SK-N-SH (cell line): ENCODE measurements at regions not wholly inside any gene's neighbourhood (a gene's known extent, or its start where the extent isn't known, plus 50 kb on each side); places are given as distances from the start of the nearest gene placed in this dataset.

Experiments used
- CTCF ChIA-PET: fragments of 300-600, 350-600 bp; formaldehyde crosslinking; extraction: SDS; loops from one replicate; lab custom pipeline; 2021; lab: Yijun Ruan, JAX
- POLR2A ChIA-PET: fragments of 350-600 bp; sonication (Branson Sonifier 250); formaldehyde crosslinking; extraction: SDS; loops from one replicate; lab custom pipeline; 2020; ENCODE audit warnings: antibody characterized with exemption, inconsistent platforms; lab: Yijun Ruan, JAX
- DNase-seq: peaks from one replicate; pipeline ENCODE4 v3.0.0; 2012
- H2AFZ ChIP-seq: fragments of 200-600 bp; sonication (generic); 2 replicates; pipeline ENCODE4 v1.8.1; 2016; ENCODE audit warnings: antibody characterized with exemption, mild to moderate bottlenecking, low read depth
- H3F3A ChIP-seq: fragments of 200-600 bp; sonication (generic); replicated peaks from 2 replicates; pipeline ENCODE3; 2016; ENCODE audit warnings: antibody characterized with exemption, mild to moderate bottlenecking; ENCODE audit not compliant: insufficient read depth
- H3K27ac ChIP-seq, 2 experiments: fragments of 200-500 bp in 1 of 2; fragments of 200-600 bp in 1 of 2; sonication (Bioruptor generic) in 1 of 2; sonication (generic), shearing (Covaris generic) in 1 of 2; 2 replicates each; pipeline versions ENCODE4 v1.5.1 to v1.6.1; 2014 to 2016; ENCODE audit warnings: low read depth in 2 of 2, inconsistent platforms in 1 of 2, low read length in 1 of 2, mild to moderate bottlenecking in 1 of 2, mixed read lengths in 1 of 2
- H3K27me3 ChIP-seq: fragments of 200-600 bp; sonication (generic), shearing (Covaris generic); 2 replicates; pipeline ENCODE4 v1.6.1; 2016; ENCODE audit warnings: mixed run types; ENCODE audit not compliant: insufficient read depth
- H3K36me3 ChIP-seq, 2 experiments: fragments of 200-500 bp in 1 of 2; fragments of 200-600 bp in 1 of 2; sonication (Bioruptor generic) in 1 of 2; sonication (generic) in 1 of 2; replicated peaks in 1 of 2; 2 replicates each; pipeline versions ENCODE3 to v1.5.1; 2014 to 2016; ENCODE audit warnings: low read length in 1 of 2, mild to moderate bottlenecking in 1 of 2; ENCODE audit not compliant: insufficient read depth in 2 of 2, control insufficient read depth in 1 of 2
- H3K4me1 ChIP-seq, 2 experiments: fragments of 200-500 bp in 1 of 2; fragments of 200-600 bp in 1 of 2; sonication (Bioruptor generic) in 1 of 2; sonication (generic), shearing (Covaris generic) in 1 of 2; 2 replicates each; pipeline versions ENCODE4 v1.5.1 to v1.6.1; 2014 to 2016; ENCODE audit warnings: low read depth in 1 of 2, low read length in 1 of 2, mixed run types in 1 of 2; ENCODE audit not compliant: insufficient read depth in 2 of 2, control insufficient read depth in 1 of 2
- H3K4me2 ChIP-seq: fragments of 200-600 bp; sonication (generic), shearing (Covaris generic); 2 replicates; pipeline ENCODE4 v1.6.1; 2017; ENCODE audit warnings: mixed run types
- H3K4me3 ChIP-seq, 2 experiments: fragments of 200-500 bp in 1 of 2; fragments of 200-600 bp in 1 of 2; sonication (Bioruptor generic) in 1 of 2; sonication (generic), shearing (Covaris generic) in 1 of 2; 2 replicates each; pipeline versions ENCODE4 v1.5.1 to v1.8.1; 2014 to 2016; ENCODE audit warnings: low read depth in 2 of 2, inconsistent platforms in 1 of 2, low read length in 1 of 2, mild to moderate bottlenecking in 1 of 2, mixed read lengths in 1 of 2, moderate library complexity in 1 of 2
- H3K79me2 ChIP-seq: fragments of 200-600 bp; sonication (generic); 2 replicates; pipeline ENCODE4 v1.8.1; 2017; ENCODE audit warnings: mild to moderate bottlenecking; ENCODE audit not compliant: insufficient read depth
- H3K9ac ChIP-seq: fragments of 200-600 bp; sonication (generic); 2 replicates; pipeline ENCODE4 v1.6.1; 2017; ENCODE audit warnings: mixed run types
- H3K9me2 ChIP-seq: fragments of 200-600 bp; sonication (generic); 2 replicates; pipeline ENCODE4 v1.6.1; 2017; ENCODE audit warnings: mixed run types
- H3K9me3 ChIP-seq: fragments of 200-600 bp; sonication (generic); 2 replicates; pipeline ENCODE4 v1.6.1; 2017; ENCODE audit warnings: mixed run types, mild to moderate bottlenecking, moderate library complexity
- H4K20me1 ChIP-seq: fragments of 200-600 bp; sonication (generic); 2 replicates; pipeline ENCODE4 v1.6.1; 2017; ENCODE audit warnings: mild to moderate bottlenecking, mixed run types; ENCODE audit not compliant: insufficient read depth
- FOXJ3 ChIP-seq: sonication (generic); formaldehyde crosslinking; IDR thresholded peaks from 2 replicates; pipeline ENCODE4 v1.5.1; 2020; ENCODE audit warnings: mild to moderate bottlenecking, missing genetic modification reagents
- GABPA ChIP-seq: IDR thresholded peaks from 2 replicates; pipeline ENCODE4 v1.4.0; 2012; ENCODE audit warnings: low read depth, mild to moderate bottlenecking
- JUND ChIP-seq: IDR thresholded peaks from 2 replicates; pipeline ENCODE4 v1.4.0; 2012
- MEF2A ChIP-seq: IDR thresholded peaks from 2 replicates; pipeline ENCODE4 v1.4.0; 2012; ENCODE audit warnings: low read depth, borderline replicate concordance
- MXI1 ChIP-seq: IDR thresholded peaks from 2 replicates; pipeline ENCODE4 v1.6.1; 2012; ENCODE audit warnings: mild to moderate bottlenecking, low read depth, low read length, improper control_type of control experiment
- RXRA ChIP-seq: IDR thresholded peaks from 2 replicates; pipeline ENCODE4 v1.4.0; 2012; ENCODE audit warnings: low read depth, mild to moderate bottlenecking, borderline replicate concordance
- YY1 ChIP-seq: IDR thresholded peaks from 2 replicates; pipeline ENCODE4 v1.4.0; 2012; ENCODE audit warnings: low read depth, mild to moderate bottlenecking
- WGBS: methylation state at CpG from one replicate; pipeline ENCODE4 v1.1.6; 2017; ENCODE audit warnings: low lambda C conversion rate; 5-methylcytosine and 5-hydroxymethylcytosine counted together
- TF ChIP-seq, protein P1 (sequence below): IDR thresholded peaks from 2 replicates; pipeline ENCODE4 v1.6.1; 2012; ENCODE audit warnings: mild to moderate bottlenecking, low read depth, low read length, moderate library complexity
- TF ChIP-seq, protein P2 (sequence below): fragments of 200-600 bp; sonication (generic); IDR thresholded peaks from 2 replicates; pipeline ENCODE4 v1.6.1; 2017; ENCODE audit warnings: antibody characterized with exemption, mild to moderate bottlenecking, moderate library complexity
- TF ChIP-seq, protein P3 (sequence below): fragments of 150-350 bp; IDR thresholded peaks from 2 replicates; pipeline ENCODE4 v1.6.1; 2016; ENCODE audit warnings: mild to moderate bottlenecking, low read depth, low read length
- TF ChIP-seq, protein P4 (sequence below): IDR thresholded peaks from 2 replicates; pipeline ENCODE4 v1.4.0; 2012; ENCODE audit warnings: low read depth, borderline replicate concordance
- TF ChIP-seq, protein P5 (sequence below): IDR thresholded peaks from 2 replicates; pipeline ENCODE4; 2012
- TF ChIP-seq, protein P6 (sequence below): fragments of 150-350 bp; IDR thresholded peaks from 2 replicates; pipeline ENCODE4 v1.6.1; 2017; ENCODE audit warnings: antibody characterized with exemption, low read length, low read depth, borderline replicate concordance
- TF ChIP-seq, protein P7 (sequence below): IDR thresholded peaks from 2 replicates; pipeline ENCODE4 v1.4.0; 2012; ENCODE audit warnings: low read depth

DNA sequence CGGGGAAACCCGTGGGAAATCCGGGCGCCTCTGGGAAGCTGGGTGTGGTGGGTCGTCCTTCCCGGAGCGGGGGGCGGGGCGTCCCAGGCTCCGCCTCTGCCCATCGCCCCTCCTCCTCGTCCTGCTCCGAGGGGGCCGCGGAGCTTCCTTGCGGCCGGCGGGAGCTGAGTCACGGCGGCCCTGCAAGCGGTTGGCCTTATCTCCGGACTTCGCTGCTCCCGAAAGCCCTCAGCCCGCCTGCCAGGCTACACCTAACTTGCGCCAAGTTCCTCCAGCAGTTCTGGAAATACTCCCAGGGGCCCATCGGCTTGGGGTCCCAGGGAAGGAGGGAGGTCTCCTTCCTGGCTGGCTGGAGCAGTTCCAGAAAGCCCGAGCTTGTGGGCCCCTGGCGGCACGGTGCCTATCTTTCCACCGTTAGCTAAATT lies 54.1 kb upstream of the CDKN2AIPNL start (continued):
- TF ChIP-seq, protein P1, sequence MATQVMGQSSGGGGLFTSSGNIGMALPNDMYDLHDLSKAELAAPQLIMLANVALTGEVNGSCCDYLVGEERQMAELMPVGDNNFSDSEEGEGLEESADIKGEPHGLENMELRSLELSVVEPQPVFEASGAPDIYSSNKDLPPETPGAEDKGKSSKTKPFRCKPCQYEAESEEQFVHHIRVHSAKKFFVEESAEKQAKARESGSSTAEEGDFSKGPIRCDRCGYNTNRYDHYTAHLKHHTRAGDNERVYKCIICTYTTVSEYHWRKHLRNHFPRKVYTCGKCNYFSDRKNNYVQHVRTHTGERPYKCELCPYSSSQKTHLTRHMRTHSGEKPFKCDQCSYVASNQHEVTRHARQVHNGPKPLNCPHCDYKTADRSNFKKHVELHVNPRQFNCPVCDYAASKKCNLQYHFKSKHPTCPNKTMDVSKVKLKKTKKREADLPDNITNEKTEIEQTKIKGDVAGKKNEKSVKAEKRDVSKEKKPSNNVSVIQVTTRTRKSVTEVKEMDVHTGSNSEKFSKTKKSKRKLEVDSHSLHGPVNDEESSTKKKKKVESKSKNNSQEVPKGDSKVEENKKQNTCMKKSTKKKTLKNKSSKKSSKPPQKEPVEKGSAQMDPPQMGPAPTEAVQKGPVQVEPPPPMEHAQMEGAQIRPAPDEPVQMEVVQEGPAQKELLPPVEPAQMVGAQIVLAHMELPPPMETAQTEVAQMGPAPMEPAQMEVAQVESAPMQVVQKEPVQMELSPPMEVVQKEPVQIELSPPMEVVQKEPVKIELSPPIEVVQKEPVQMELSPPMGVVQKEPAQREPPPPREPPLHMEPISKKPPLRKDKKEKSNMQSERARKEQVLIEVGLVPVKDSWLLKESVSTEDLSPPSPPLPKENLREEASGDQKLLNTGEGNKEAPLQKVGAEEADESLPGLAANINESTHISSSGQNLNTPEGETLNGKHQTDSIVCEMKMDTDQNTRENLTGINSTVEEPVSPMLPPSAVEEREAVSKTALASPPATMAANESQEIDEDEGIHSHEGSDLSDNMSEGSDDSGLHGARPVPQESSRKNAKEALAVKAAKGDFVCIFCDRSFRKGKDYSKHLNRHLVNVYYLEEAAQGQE: peak; percentile 37; the same call in 1 of the 2 replicates
- TF ChIP-seq GABPA (no peak), YY1 (no peak), RXRA (no peak)
- TF ChIP-seq, protein P2, sequence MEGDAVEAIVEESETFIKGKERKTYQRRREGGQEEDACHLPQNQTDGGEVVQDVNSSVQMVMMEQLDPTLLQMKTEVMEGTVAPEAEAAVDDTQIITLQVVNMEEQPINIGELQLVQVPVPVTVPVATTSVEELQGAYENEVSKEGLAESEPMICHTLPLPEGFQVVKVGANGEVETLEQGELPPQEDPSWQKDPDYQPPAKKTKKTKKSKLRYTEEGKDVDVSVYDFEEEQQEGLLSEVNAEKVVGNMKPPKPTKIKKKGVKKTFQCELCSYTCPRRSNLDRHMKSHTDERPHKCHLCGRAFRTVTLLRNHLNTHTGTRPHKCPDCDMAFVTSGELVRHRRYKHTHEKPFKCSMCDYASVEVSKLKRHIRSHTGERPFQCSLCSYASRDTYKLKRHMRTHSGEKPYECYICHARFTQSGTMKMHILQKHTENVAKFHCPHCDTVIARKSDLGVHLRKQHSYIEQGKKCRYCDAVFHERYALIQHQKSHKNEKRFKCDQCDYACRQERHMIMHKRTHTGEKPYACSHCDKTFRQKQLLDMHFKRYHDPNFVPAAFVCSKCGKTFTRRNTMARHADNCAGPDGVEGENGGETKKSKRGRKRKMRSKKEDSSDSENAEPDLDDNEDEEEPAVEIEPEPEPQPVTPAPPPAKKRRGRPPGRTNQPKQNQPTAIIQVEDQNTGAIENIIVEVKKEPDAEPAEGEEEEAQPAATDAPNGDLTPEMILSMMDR: no peak

DNA sequence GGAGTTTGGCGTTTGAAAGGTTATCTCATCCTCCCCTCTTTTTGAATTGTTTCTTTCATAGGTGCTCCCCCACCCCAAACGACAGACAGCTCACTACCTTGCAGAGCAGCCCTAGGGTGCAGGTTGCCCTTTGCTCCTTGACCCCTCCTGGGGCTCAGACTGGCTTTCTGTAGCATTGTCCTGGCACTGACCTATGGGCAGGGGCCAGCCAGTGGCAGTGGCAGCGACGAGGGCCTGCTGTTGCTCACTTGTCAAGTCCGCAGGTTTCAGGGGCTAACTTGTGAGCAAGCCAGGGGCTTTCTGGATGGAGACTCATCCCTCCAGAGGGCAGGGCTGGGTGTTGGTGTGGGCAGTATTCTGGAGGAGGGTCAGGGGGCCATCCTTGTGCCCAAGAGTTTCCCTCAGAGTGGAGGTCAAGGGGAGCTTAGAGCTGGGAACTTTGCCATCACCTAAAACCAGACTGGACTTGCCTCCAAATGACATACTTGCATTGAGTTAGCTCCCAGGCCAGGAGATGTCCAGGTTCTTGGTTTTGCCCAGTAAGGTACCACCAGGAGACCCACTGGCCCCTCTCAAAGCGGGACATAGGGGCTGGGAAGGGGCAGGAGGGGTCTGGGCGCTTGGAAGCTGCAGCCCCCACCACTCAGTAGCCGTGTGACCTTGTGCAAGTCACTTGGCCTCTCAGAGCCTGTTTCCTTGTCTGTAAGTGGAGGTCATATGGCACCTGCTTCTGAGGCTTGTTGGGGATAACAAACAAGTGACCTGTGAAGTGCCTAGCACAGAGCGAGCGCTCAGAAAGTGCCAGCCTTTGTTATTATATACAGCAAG lies 53.5 kb upstream of the CDKN2AIPNL start:
- Histone ChIP-seq H3K4me1 (peaks cover 19 to 20% of the 10 kb centered on the region in 2 experiments; a peak in 2 of 4 replicates), H3K36me3 (no peaks in the 10 kb centered on the region), H3K27me3 (no peaks in the 10 kb centered on the region), H3K9me2 (no peaks in the 10 kb centered on the region), H3K4me2 (peak overlapping the region; percentile 95; the same call in 1 of the 2 replicates), H3F3A (peaks cover 23% of the 10 kb centered on the region), H3K27ac (peak overlapping the region; percentile 93 to 100), H3K9me3 (no peaks in the 10 kb centered on the region), H2AFZ (peak overlapping the region; percentile 77; the same call in 1 of the 2 replicates), H3K4me3 (peak overlapping the region in 1 of 2 experiments; percentile 52; a peak in 2 of 4 replicates), H3K79me2 (no peaks in the 10 kb centered on the region), H4K20me1 (no peaks in the 10 kb centered on the region), H3K9ac (no peak overlapping the region; the same call in 1 of the 2 replicates)
- DNase-seq: no peak
- CTCF ChIA-PET: interaction anchor here (0.7 to 2.3 kb wide), 9 partner anchors 17 to 122 kb away, joined by 3 to 14 read pairs (median 6); partner anchors contain the start of genes CDKN2AIPNL and JADE2
- POLR2A ChIA-PET: interaction anchor here (0.8 to 2.1 kb wide), 7 partner anchors 20 to 89 kb away, joined by 3 to 8 read pairs (median 3); partner anchors contain the start of gene CDKN2AIPNL
- WGBS: 76% methylated on average over 7 of the region's 10 CpGs
- TF ChIP-seq, protein P3, sequence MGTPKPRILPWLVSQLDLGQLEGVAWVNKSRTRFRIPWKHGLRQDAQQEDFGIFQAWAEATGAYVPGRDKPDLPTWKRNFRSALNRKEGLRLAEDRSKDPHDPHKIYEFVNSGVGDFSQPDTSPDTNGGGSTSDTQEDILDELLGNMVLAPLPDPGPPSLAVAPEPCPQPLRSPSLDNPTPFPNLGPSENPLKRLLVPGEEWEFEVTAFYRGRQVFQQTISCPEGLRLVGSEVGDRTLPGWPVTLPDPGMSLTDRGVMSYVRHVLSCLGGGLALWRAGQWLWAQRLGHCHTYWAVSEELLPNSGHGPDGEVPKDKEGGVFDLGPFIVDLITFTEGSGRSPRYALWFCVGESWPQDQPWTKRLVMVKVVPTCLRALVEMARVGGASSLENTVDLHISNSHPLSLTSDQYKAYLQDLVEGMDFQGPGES: no peak
- TF ChIP-seq, protein P4, sequence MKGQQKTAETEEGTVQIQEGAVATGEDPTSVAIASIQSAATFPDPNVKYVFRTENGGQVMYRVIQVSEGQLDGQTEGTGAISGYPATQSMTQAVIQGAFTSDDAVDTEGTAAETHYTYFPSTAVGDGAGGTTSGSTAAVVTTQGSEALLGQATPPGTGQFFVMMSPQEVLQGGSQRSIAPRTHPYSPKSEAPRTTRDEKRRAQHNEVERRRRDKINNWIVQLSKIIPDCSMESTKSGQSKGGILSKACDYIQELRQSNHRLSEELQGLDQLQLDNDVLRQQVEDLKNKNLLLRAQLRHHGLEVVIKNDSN: no peak
- TF ChIP-seq JUND: no peak
- TF ChIP-seq, protein P1: no peak
- TF ChIP-seq, protein P5, sequence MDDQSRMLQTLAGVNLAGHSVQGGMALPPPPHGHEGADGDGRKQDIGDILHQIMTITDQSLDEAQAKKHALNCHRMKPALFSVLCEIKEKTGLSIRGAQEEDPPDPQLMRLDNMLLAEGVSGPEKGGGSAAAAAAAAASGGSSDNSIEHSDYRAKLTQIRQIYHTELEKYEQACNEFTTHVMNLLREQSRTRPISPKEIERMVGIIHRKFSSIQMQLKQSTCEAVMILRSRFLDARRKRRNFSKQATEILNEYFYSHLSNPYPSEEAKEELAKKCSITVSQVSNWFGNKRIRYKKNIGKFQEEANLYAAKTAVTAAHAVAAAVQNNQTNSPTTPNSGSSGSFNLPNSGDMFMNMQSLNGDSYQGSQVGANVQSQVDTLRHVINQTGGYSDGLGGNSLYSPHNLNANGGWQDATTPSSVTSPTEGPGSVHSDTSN: no peak
- TF ChIP-seq, protein P6, sequence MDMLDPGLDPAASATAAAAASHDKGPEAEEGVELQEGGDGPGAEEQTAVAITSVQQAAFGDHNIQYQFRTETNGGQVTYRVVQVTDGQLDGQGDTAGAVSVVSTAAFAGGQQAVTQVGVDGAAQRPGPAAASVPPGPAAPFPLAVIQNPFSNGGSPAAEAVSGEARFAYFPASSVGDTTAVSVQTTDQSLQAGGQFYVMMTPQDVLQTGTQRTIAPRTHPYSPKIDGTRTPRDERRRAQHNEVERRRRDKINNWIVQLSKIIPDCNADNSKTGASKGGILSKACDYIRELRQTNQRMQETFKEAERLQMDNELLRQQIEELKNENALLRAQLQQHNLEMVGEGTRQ: no peak
- no peak for TF ChIP-seq FOXJ3
- no peak for TF ChIP-seq MXI1
- no peak for TF ChIP-seq MEF2A
- TF ChIP-seq, protein P7, sequence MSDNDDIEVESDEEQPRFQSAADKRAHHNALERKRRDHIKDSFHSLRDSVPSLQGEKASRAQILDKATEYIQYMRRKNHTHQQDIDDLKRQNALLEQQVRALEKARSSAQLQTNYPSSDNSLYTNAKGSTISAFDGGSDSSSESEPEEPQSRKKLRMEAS: no peak
